NCI-H2107 treated with DMSO at 0.1 percent for 48 hours (cell line): ENCODE measurements at regions not wholly inside any gene's neighbourhood (a gene's known extent, or its start where the extent isn't known, plus 50 kb on each side); places are given as distances from the start of the nearest gene placed in this dataset.

Experiments
- DNase-seq: peaks from one replicate; lab custom pipeline; 2025; ENCODE audit not compliant: unreplicated experiment; lab: John Stamatoyannopoulos, UW

- no peak for DNase-seq
These were observed 374.4 kb upstream of the SGCD start for GRCh38 chr5:155952486-155953089.

GRCh38 chr5:155953335-155953734, 373.6 kb upstream of the SGCD start:
- no peak for DNase-seq

- no peak for DNase-seq
These were observed 372.1 kb upstream of the SGCD start for GRCh38 chr5:155954701-155955445.

- no peak for DNase-seq
These were observed 369.1 kb upstream of the SGCD start for GRCh38 chr5:155957884-155958283.

GRCh38 chr5:155959082-155959481, 367.9 kb upstream of the SGCD start:
- DNase-seq = no peak

GRCh38 chr5:155960177-155960576, 366.8 kb upstream of the SGCD start:
- no peak for DNase-seq

GRCh38 chr5:155969537-155969936, 357.4 kb upstream of the SGCD start:
- no peak for DNase-seq

- DNase-seq = no peak
These were observed 352.6 kb upstream of the SGCD start for GRCh38 chr5:155974369-155974768.

- no peak for DNase-seq
These were observed 348.1 kb upstream of the SGCD start for GRCh38 chr5:155978850-155979249.

- DNase-seq = no peak
These were observed 344.6 kb upstream of the SGCD start for GRCh38 chr5:155982354-155982753.

GRCh38 chr5:155983954-155984353, 343.0 kb upstream of the SGCD start:
- no peak for DNase-seq

- DNase-seq = no peak
These were observed 339.6 kb upstream of the SGCD start for GRCh38 chr5:155987265-155987810.

- no peak for DNase-seq
These were observed 337.1 kb upstream of the SGCD start for GRCh38 chr5:155989879-155990278.

GRCh38 chr5:155996123-155996522, 330.8 kb upstream of the SGCD start:
- no peak for DNase-seq

GRCh38 chr5:155998257-155998656, 328.7 kb upstream of the SGCD start:
- DNase-seq = no peak

GRCh38 chr5:156000115-156000514, 326.8 kb upstream of the SGCD start:
- no peak for DNase-seq

GRCh38 chr5:156004754-156005153, 322.2 kb upstream of the SGCD start:
- no peak for DNase-seq

GRCh38 chr5:156006026-156006647, 320.8 kb upstream of the SGCD start:
- DNase-seq = no peak

GRCh38 chr5:156008844-156009243, 318.1 kb upstream of the SGCD start:
- no peak for DNase-seq

GRCh38 chr5:156009583-156009982, 317.4 kb upstream of the SGCD start:
- no peak for DNase-seq

- DNase-seq = no peak
These were observed 311.8 kb upstream of the SGCD start for GRCh38 chr5:156015137-156015536.

GRCh38 chr5:156019130-156019529, 307.8 kb upstream of the SGCD start:
- no peak for DNase-seq
